CD14-positive monocyte (primary cell): ENCODE measurements at regions not wholly inside any gene's neighbourhood (a gene's known extent, or its start where the extent isn't known, plus 50 kb on each side); places are given as distances from the start of the nearest gene placed in this dataset.

Source experiments
- DNase-seq, 3 donors: peaks; one replicate each; pipeline ENCODE4 v3.0.0-alpha.2; 2011 to 2022
- H2AFZ ChIP-seq: 2 replicates; pipeline ENCODE4 v1.6.0; 2012; ENCODE audit warnings: mild to moderate bottlenecking, low read depth, low read length, inconsistent platforms; ENCODE audit not compliant: insufficient read depth, poor library complexity, severe bottlenecking
- H3K27ac ChIP-seq, 2 donors: 1 replicate in 1 of 2; 2 replicates in 1 of 2; pipeline ENCODE4 v1.5.1; 2012 to 2013; ENCODE audit warnings: low read length in 2 of 2, control low read depth in 1 of 2, inconsistent platforms in 1 of 2, low read depth in 1 of 2, mild to moderate bottlenecking in 1 of 2
- H3K27me3 ChIP-seq, 2 donors: one replicate each; pipeline versions ENCODE4 v1.6.0 to v1.6.1; 2011 to 2013; ENCODE audit warnings: low read length in 2 of 2; ENCODE audit not compliant: control insufficient read depth in 2 of 2, insufficient read depth in 2 of 2
- H3K36me3 ChIP-seq, 2 donors: replicated peaks in 1 of 2; 1 replicate in 1 of 2; 2 replicates in 1 of 2; pipeline versions ENCODE4 v1.5.1 to v1.6.1; 2012 to 2013; ENCODE audit warnings: low read length in 2 of 2, control low read depth in 1 of 2, inconsistent platforms in 1 of 2, mild to moderate bottlenecking in 1 of 2; ENCODE audit not compliant: insufficient read depth in 2 of 2, control insufficient read depth in 1 of 2
- H3K4me1 ChIP-seq, 2 donors: 1 replicate in 1 of 2; 2 replicates in 1 of 2; pipeline versions ENCODE4 v1.5.1 to v1.6.1; 2012 to 2013; ENCODE audit warnings: low read length in 2 of 2, control low read depth in 1 of 2, inconsistent platforms in 1 of 2, mild to moderate bottlenecking in 1 of 2, moderate library complexity in 1 of 2; ENCODE audit not compliant: insufficient read depth in 2 of 2, control insufficient read depth in 1 of 2
- H3K4me2 ChIP-seq: replicated peaks from 2 replicates; pipeline ENCODE3; 2012; ENCODE audit warnings: low read length, moderate library complexity, mild to moderate bottlenecking; ENCODE audit not compliant: poor library complexity, severe bottlenecking; ENCODE audit errors: extremely low read depth
- H3K4me3 ChIP-seq, 3 experiments: fragments of 200-600 bp in 1 of 3; sonication (generic) in 1 of 3; replicated peaks in 1 of 3; 1 replicate in 2 of 3; 2 replicates in 1 of 3; pipeline ENCODE4 v1.5.1; 2011 to 2013; ENCODE audit warnings: low read length in 3 of 3, mild to moderate bottlenecking in 3 of 3, control low read depth in 2 of 3, low read depth in 2 of 3, inconsistent platforms in 1 of 3, moderate library complexity in 1 of 3
- H3K79me2 ChIP-seq: 2 replicates; pipeline ENCODE4 v1.6.0; 2012; ENCODE audit warnings: mild to moderate bottlenecking, control low read depth, inconsistent platforms, low read length, moderate library complexity; ENCODE audit not compliant: insufficient read depth
- H3K9ac ChIP-seq: 2 replicates; pipeline ENCODE4 v1.6.0; 2017; ENCODE audit warnings: low read length, mild to moderate bottlenecking; ENCODE audit not compliant: insufficient read depth, poor library complexity, severe bottlenecking
- H3K9me3 ChIP-seq, 2 donors: replicated peaks in 1 of 2; 1 replicate in 1 of 2; 2 replicates in 1 of 2; pipeline versions ENCODE4 v1.5.1 to v1.6.1; 2012 to 2013; ENCODE audit warnings: low read length in 2 of 2, control low read depth in 1 of 2; ENCODE audit not compliant: control insufficient read depth in 1 of 2, insufficient read depth in 1 of 2
- H4K20me1 ChIP-seq: 2 replicates; pipeline ENCODE4 v1.6.0; 2012; ENCODE audit warnings: mild to moderate bottlenecking, low read length, control low read depth, moderate library complexity; ENCODE audit not compliant: insufficient read depth
- H3K27ac Mint-ChIP-seq, 7 donors: one replicate each; pipeline ENCODE4 v1.8.0; 2020; ENCODE audit warnings: mild to moderate bottlenecking in 7 of 7, mixed read lengths in 7 of 7, moderate library complexity in 6 of 7, inconsistent platforms in 2 of 7
- H3K27me3 Mint-ChIP-seq, 3 donors: one replicate each; pipeline ENCODE4 v1.8.0; 2021 to 2022; ENCODE audit warnings: low read depth in 3 of 3, mild to moderate bottlenecking in 3 of 3, mixed read lengths in 3 of 3, moderate library complexity in 3 of 3, inconsistent platforms in 1 of 3
- H3K36me3 Mint-ChIP-seq, 2 donors: one replicate each; pipeline ENCODE4 v1.8.0; 2020; ENCODE audit warnings: mixed read lengths in 2 of 2, inconsistent platforms in 1 of 2, mild to moderate bottlenecking in 1 of 2
- H3K4me1 Mint-ChIP-seq: one replicate; pipeline ENCODE4 v1.8.0; 2020; ENCODE audit warnings: mild to moderate bottlenecking, mixed read lengths
- H3K4me3 Mint-ChIP-seq, 2 donors: one replicate each; pipeline ENCODE4 v1.8.0; 2020; ENCODE audit warnings: mild to moderate bottlenecking in 2 of 2, mixed read lengths in 2 of 2, moderate library complexity in 1 of 2
- H3K9me3 Mint-ChIP-seq, 7 donors: one replicate each; pipeline ENCODE4 v1.8.0; 2020 to 2022; ENCODE audit warnings: mixed read lengths in 7 of 7, mild to moderate bottlenecking in 6 of 7, moderate library complexity in 6 of 7, inconsistent platforms in 2 of 7
- CTCF ChIP-seq: fragments of 200-600 bp; IDR thresholded peaks from one replicate; pipeline ENCODE4 v1.8.0; 2022; ENCODE audit warnings: antibody characterized with exemption, mild to moderate bottlenecking
- WGBS: methylation state at CpG from one replicate; pipeline ENCODE4 v1.1.5; 2013; ENCODE audit warnings: missing lambda C conversion rate; ENCODE audit not compliant: insufficient coverage; 5-methylcytosine and 5-hydroxymethylcytosine counted together
- intact Hi-C, 2 donors: fragments of 100-400 bp; cut with micrococcal nuclease; formaldehyde crosslinking; loops; one replicate each; pipeline versions ENCODE4 v1.15.0 to v1.15.1; 2023

- Histone ChIP-seq H3K4me1 (no peaks in the 10 kb centered on the region), H2AFZ (no peak overlapping the region), H3K4me2 (no peak overlapping the region), H3K9ac (no peak overlapping the region), H3K4me3 (no peak overlapping the region), H3K27me3 (peaks cover 0 to 4% of the 10 kb centered on the region in 2 donors), H3K36me3 (no peaks in the 10 kb centered on the region), H4K20me1 (no peaks in the 10 kb centered on the region), H3K79me2 (no peaks in the 10 kb centered on the region), H3K9me3 (no peaks in the 10 kb centered on the region), H3K27ac (no peak overlapping the region)
- no peak for DNase-seq
- intact Hi-C loops: no loop called here
- H3K36me3 Mint-ChIP-seq: no peaks in the 10 kb centered on the region
- no peak overlapping the region for H3K4me3 Mint-ChIP-seq
- 90% methylated on average over 2 of the region's 6 CpGs for WGBS
- H3K9me3 Mint-ChIP-seq: peaks cover 0 to 2% (median 0%) of the 10 kb centered on the region in 7 donors
- TF ChIP-seq CTCF: no peak
- H3K27me3 Mint-ChIP-seq: peaks cover 12 to 22% (median 13%) of the 10 kb centered on the region in 3 donors
- peak overlapping the region in 1 of 7 donors; percentile 2 for H3K27ac Mint-ChIP-seq
- peaks cover 5% of the 10 kb centered on the region for H3K4me1 Mint-ChIP-seq
These were observed 257.1 kb upstream of the KCNG1 start for GRCh38 chr20:51280047-51280446.

- Histone ChIP-seq H3K4me2 (no peak overlapping the region), H4K20me1 (no peaks in the 10 kb centered on the region), H3K36me3 (no peaks in the 10 kb centered on the region), H3K27me3 (peaks cover 0 to 4% of the 10 kb centered on the region in 2 donors), H3K4me1 (no peaks in the 10 kb centered on the region), H3K27ac (no peak overlapping the region), H3K79me2 (no peaks in the 10 kb centered on the region), H3K9me3 (no peaks in the 10 kb centered on the region), H3K4me3 (no peak overlapping the region), H2AFZ (no peak overlapping the region), H3K9ac (no peak overlapping the region)
- Mint-ChIP-seq H3K4me3 (no peak overlapping the region), H3K4me1 (peaks cover 5% of the 10 kb centered on the region), H3K27me3 (peaks cover 12 to 26% (median 16%) of the 10 kb centered on the region in 3 donors), H3K36me3 (no peaks in the 10 kb centered on the region), H3K9me3 (peaks cover 0 to 2% (median 0%) of the 10 kb centered on the region in 7 donors), H3K27ac (no peak overlapping the region)
- TF ChIP-seq CTCF: no peak
- WGBS: 95% methylated on average over 2 of the region's 4 CpGs
- intact Hi-C loops: no loop called here
- DNase-seq: no peak
These were observed 255.1 kb upstream of the KCNG1 start for GRCh38 chr20:51277961-51278360.
